ENCODE measurements at regions not wholly inside any gene's neighbourhood (a gene's known extent, or its start where the extent isn't known, plus 50 kb on each side); places are given as distances from the start of the nearest gene placed in this dataset.
"Not testable (repeated sequence)": the region's sequence is repeated elsewhere in the genome, so short reads cannot be mapped to it uniquely, and the experiment has no call there.

GRCh38 chr12:19625551-19625950 lies 186.3 kb downstream of the AEBP2 start:
- not testable (repeated sequence) for ATAC-seq, DNase-seq

DNA sequence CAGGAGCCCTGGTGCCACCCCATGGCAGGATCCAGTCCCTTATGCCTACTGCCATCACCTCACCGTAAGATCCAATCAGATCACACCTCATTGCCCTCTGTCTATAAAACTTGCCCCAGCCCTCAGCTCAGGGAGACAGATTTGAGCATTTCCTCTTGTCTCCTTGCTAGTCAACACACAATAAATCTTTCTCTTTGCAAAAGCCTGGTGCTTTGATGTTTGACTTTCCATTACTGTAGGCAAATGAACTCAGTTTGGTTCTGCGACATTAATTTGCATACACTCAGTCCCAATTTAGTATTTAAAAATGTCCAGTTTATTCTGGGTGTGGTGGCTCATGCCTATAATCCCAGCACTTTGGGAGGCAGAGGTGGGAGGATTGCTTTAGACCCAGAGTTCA lies 188.4 kb downstream of the AEBP2 start:
- ATAC-seq (no peak), DNase-seq (no peak)

DNA sequence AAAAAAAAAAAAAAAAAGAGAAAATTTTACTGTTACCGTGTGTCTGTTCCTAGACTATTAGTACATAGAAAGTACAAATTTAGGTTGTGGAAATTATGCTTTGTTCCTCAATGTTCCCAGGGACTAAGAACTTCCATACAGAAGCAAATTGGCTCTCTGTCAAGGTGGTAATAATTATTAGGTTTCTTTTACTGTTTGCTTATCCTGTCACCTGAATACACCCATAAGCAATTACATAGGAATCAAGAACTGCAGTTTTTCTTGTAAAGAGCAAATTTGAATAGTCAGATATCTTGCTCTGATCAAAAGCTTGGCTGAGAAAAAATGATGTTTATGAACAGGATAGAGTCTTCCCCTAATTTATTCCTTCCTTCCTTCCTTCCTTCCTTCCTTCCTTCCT lies 191.2 kb downstream of the AEBP2 start:
- DNase-seq (no peak), ATAC-seq (no peak)

DNA sequence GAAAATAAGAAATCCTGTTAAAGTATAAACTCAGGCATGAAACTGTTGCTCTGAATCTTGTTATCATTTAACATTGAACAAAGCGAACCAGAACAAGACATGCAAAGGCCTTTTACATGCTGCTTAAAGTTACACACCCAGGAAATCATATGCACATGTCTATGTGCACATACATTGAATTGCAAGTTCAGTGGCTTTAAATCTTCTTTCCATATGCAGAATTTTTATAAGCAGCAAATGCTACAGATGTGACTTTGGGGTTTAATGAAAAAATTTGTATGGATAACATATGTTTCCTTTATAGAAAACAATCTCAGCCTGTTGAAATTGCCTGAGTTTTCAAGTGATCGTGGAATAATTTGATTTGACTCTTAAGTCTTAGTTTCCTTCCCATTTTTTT lies 193.9 kb downstream of the AEBP2 start:
- DNase-seq (no peak), ATAC-seq (no peak)

GRCh38 chr12:19633641-19634040 lies 194.3 kb downstream of the AEBP2 start:
- no peak for ATAC-seq
- no peak for DNase-seq

DNA sequence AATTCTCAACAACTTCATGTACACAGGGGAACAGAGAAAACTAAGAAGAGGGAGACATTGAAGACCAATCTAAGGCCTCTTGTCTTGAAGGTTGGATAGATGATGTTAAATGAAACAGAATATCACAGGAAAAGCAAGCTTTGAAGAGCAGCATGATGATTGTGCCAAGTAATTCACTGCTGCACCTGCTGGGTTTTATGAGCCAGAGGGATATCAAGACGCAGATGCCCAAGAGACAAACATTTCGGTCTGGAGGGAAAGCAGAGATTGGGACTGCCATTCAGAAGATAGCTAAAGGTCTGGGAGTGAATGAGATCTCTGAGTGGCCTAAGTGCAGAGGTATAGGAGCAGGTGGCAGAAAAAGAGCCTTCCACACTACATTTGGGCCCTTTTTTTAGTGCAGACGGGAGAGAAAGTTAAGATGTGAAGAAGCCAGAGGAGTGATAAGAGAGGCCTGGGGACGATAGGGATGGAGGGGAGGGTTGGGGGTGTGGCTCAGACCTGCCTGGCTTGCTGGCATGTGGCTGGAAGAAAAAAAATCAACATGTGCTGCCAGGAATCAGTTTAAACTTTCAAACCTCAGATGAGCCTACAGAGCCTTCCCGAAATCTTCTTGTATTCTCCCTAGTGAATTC lies 200.6 kb downstream of the AEBP2 start:
- no peak for ATAC-seq
- no peak for DNase-seq

- no peak for DNase-seq
- ATAC-seq, result no peak
These were observed 202.2 kb downstream of the AEBP2 start for GRCh38 chr12:19641235-19642080.

- DNase-seq (no peak), ATAC-seq (no peak)
These were observed 203.1 kb downstream of the AEBP2 start for GRCh38 chr12:19642345-19642744.

DNA sequence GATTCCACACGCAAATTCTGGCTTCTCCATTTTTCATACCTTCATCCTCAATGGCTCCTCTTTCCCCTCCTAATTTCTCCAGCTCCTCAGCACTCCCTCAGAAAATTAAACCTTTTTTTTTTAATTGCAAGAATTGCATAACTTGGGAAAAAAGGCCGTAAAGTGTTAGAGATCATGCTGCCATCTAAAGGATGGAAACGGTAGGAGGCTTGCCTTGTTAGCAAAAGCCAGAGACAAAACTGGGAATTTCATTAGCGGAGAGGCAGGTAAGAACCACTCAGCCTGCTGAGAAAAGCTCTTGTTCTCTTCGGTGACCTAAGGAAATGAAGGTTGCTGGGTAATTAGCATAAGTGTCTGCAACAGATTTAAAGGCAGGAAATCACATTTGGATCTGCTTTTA lies 204.3 kb downstream of the AEBP2 start:
- DNase-seq (no peak), ATAC-seq (no peak)

DNA sequence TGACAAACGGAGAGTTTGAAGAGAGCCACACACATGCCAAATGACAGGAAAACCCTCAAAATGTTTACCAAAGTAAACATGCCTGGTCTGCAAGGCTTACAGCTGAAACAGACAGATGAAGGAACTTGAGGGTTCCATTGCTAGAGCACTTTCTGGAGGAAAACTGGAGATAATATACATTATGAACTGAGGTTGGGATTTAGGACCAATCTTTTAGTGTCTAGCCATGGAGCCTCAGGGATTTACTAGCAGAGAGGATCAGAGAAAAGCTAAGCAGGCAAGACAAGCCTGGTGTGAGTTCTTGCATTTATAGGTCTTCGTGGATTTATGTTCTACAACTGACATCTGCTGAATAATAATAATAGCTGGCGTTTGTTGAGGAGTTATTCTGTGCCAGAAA lies 205.3 kb downstream of the AEBP2 start:
- no peak for ATAC-seq
- no peak for DNase-seq

DNA sequence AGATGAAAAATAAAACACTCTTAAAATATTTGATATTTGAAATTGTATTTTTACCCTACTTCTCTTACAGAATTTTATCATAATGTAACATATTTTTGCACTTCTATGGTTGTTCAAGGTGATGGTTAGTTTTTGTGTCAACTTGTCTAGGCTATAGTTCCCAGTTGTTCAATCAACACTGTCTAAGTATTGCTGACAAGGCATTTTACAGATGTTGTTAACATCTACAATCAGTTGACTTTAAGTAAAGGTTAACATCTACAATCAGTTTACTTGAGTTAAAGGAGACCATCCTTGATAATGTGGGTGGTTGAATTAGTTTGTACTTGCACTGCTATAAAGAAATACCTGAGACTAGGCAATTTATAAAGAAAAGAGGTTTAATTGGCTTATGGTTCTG lies 206.5 kb downstream of the AEBP2 start:
- no peak for DNase-seq
- ATAC-seq, result no peak

DNA sequence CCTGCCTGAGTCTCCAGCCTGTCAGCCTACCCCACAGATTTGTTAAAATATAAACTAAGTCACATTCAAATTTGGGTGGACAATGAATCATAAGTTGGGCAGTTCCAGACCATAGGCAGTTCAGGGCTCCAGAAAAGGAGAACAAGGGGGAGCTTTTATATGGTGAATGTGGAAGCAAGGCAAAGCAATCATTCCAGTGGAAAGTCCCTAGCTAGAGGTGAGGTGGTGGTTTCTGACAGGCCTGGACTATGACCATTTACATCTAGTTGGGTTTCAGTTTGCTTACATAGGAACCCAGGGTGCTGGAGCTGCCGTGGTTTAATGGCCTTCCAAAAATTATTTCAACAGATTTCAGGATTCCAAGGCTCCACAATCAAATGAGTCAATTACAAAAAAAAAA lies 207.3 kb downstream of the AEBP2 start:
- DNase-seq (no peak), ATAC-seq (no peak)

DNA sequence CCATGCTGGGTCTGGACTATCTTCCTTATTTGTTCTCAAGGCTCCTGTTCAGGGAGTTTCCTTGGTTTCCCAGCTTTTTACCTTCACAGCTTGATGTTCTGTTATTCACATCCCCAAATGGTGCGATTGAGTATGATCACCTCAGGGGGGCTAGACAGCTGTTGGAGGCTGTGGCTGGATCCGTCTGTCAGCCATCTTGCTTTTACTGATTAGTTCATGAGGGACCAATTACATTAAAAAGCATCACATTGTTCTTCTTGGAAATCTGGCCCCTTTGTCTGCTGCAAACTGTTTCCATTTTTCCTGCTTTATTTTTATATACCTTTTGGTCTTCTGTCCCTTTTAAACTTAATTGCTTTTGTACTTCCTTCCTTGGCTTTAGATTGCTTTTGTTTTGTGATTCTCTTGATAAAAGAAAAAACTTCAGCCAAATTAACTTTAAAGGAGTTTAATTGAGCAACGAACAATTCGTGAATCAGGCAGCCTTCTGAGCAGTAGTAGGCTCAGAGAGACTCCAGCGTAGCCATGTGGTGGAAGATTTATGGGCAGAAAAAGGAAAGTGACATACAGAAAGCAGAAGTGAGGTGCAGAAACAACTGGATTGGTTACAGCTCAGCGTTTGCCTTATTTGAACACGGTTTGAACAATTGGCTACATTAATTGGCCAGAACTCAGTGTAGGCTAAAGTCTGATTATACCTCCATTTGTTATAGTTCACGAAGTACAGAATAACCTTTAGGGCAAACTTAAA lies 208.7 kb downstream of the AEBP2 start:
- ATAC-seq, result no peak
- no peak for DNase-seq

DNA sequence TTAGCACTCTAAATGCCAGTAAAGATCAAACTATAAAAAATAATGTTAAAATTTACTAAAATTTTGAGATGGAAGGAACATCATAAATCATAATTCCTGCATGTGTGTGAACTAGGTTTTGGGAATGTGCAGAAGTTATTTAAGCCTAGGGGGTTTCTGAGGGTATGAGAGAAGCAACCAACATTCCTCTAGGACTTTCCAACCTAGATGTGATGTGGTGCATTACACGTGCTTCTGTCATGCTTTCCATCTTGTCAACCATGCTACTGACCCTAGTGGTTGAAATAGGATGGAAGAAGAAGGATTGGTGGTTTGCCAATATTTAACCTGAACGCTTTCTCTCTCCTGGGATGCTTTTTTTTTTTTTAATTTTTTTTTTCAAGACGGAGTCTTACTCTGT lies 209.3 kb downstream of the AEBP2 start:
- no peak for ATAC-seq

DNA sequence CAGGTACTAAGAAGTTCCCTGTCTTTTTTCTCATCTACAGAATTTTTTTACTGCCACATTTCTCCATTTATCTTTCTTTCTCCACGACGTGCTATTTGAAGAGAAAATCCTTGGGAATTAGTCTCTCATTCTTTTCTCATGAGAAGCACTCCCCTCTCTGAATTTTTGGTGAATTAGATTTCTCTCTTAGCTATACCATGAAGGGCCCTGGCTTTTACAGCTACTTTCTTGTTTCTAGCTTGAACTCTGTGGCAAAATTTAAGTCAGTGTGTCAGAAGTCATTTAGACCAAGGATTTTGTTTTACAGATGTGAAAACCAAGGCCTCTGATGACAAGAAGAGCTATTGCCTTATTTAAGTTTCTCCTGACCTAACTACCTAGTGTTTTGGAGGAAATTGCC lies 213.1 kb downstream of the AEBP2 start:
- ATAC-seq (no peak), DNase-seq (no peak)

More for the DNA sequence above, 209.3 kb downstream of the AEBP2 start:
- no peak for DNase-seq

- ATAC-seq (no peak), DNase-seq (no peak)
These were observed 215.5 kb downstream of the AEBP2 start for GRCh38 chr12:19654650-19655376.

GRCh38 chr12:19657118-19657731 lies 217.9 kb downstream of the AEBP2 start:
- DNase-seq (no peak), ATAC-seq (no peak)

- ATAC-seq (no peak), DNase-seq (no peak)
These were observed 218.4 kb downstream of the AEBP2 start for GRCh38 chr12:19657732-19658130.

DNA sequence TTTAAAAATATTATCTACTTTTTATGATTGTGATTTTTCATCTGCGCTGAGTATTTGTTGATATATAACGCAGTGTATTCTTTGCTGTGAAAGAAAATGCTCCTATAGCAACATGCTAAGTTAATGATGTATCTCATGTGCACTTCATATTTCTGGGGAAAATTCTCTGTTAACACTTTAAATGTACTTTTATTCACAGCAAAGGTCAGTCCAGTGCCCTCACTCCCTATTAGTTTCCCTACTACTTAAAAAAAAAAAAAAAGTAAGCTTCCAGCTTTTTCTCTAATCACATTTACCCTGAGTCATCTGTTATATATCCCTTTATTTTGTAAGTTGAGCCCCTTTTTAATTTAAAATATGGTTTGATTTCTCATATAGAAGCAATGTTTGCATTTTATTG lies 219.8 kb downstream of the AEBP2 start:
- DNase-seq (no peak), ATAC-seq (no peak)

GRCh38 chr12:19659501-19659900 lies 220.2 kb downstream of the AEBP2 start:
- ATAC-seq, result no peak
- DNase-seq, result no peak

- ATAC-seq (no peak), DNase-seq (no peak)
These were observed 226.0 kb downstream of the AEBP2 start for GRCh38 chr12:19665121-19665900.
